ENCODE measurements at regions not wholly inside any gene's neighbourhood (a gene's known extent, or its start where the extent isn't known, plus 50 kb on each side); places are given as distances from the start of the nearest gene placed in this dataset.
"Not testable (repeated sequence)": the region's sequence is repeated elsewhere in the genome, so short reads cannot be mapped to it uniquely, and the experiment has no call there.

DNA sequence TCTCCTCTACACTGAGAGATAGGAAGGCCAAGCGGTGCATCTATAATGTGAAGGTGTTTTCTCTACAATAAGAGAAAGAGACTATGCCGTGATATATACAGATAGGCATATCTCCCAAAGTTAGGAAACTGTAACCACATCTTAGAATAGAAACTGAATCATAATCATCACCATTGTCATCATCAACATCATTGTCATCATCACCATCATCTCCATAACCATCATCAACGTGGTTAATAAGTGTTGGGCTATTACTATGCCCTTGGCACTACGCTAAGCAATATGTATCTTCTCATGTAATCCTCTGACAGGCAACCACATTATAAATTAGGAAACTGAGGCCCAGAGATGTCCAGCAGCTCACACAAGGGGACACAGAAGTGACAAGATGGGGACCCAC, 369.9 kb downstream of the ANAPC1 start:
- not testable (repeated sequence) for DNase-seq (ENCODE audit: low read depth, low spot score); H3K4me3 ChIP-seq (ENCODE audit: insufficient read length, low read depth); H3K4me1 ChIP-seq (ENCODE audit: insufficient read depth, insufficient read length); H3K27me3 ChIP-seq (ENCODE audit: insufficient read depth, insufficient read length); H3K9ac ChIP-seq (ENCODE audit: insufficient read length, low read depth); H3K36me3 ChIP-seq (ENCODE audit: insufficient read depth, insufficient read length, low read length); H3K9me3 ChIP-seq (ENCODE audit: insufficient read depth, low read length)

- not testable (repeated sequence) for H3K27me3 ChIP-seq (ENCODE audit: insufficient read depth, insufficient read length); H3K4me1 ChIP-seq (ENCODE audit: insufficient read depth, insufficient read length); H3K9ac ChIP-seq (ENCODE audit: insufficient read length, low read depth); H3K9me3 ChIP-seq (ENCODE audit: insufficient read depth, low read length); H3K4me3 ChIP-seq (ENCODE audit: insufficient read length, low read depth); DNase-seq (ENCODE audit: low read depth, low spot score); H3K36me3 ChIP-seq (ENCODE audit: insufficient read depth, insufficient read length, low read length)
Measured at GRCh38 chr2:111517050-111517720, 366.8 kb downstream of the ANAPC1 start.

- H3K9ac ChIP-seq (ENCODE audit: insufficient read length, low read depth); H3K4me3 ChIP-seq (ENCODE audit: insufficient read length, low read depth); H3K27me3 ChIP-seq (ENCODE audit: insufficient read depth, insufficient read length); H3K4me1 ChIP-seq (ENCODE audit: insufficient read depth, insufficient read length); H3K9me3 ChIP-seq (ENCODE audit: insufficient read depth, low read length); H3K36me3 ChIP-seq (ENCODE audit: insufficient read depth, insufficient read length, low read length); DNase-seq (ENCODE audit: low read depth, low spot score): not testable (repeated sequence)
Measured at GRCh38 chr2:111517721-111518053, 366.3 kb downstream of the ANAPC1 start.

DNA sequence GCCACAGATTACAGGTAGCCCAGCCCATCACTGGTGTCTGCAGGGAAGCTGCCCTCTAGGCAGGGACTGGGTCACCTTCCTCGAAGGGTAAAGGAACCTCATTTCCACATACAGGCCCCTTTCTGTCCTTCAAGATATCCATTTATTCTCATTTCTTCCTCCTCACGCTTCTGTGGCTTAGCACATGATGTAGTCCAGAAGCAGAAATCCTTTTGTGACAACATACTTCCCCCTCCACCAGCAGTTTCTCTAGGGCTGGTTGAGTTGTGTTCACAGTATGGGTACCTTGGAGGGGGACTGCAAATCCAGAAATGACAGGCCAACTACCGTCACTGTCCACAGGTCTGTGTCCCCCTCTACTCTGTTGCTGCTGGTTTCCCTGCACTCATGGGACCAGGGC, 364.9 kb downstream of the ANAPC1 start:
- Histone ChIP-seq H3K27me3 (ENCODE audit: insufficient read depth, insufficient read length) (no peaks in the 10 kb centered on the region), H3K4me1 (ENCODE audit: insufficient read depth, insufficient read length) (no peaks in the 10 kb centered on the region), H3K36me3 (ENCODE audit: insufficient read depth, insufficient read length, low read length) (no peaks in the 10 kb centered on the region), H3K9ac (ENCODE audit: insufficient read length, low read depth) (no peak overlapping the region), H3K9me3 (ENCODE audit: insufficient read depth, low read length) (no peaks in the 10 kb centered on the region), H3K4me3 (ENCODE audit: insufficient read length, low read depth) (no peak overlapping the region)
- no peak for DNase-seq (ENCODE audit: low read depth, low spot score)
- no peak for TF ChIP-seq ZNF274 (IDR thresholded peaks at IDR 0.05; ENCODE audit: low read depth, low read length)
- TF ChIP-seq YY1 (IDR thresholded peaks at IDR 0.05; ENCODE audit: insufficient read depth, insufficient read length), result no peak
- TF ChIP-seq SUZ12 (IDR thresholded peaks at IDR 0.05; ENCODE audit: extremely low read depth, insufficient read depth, insufficient read length), result no peak

DNA sequence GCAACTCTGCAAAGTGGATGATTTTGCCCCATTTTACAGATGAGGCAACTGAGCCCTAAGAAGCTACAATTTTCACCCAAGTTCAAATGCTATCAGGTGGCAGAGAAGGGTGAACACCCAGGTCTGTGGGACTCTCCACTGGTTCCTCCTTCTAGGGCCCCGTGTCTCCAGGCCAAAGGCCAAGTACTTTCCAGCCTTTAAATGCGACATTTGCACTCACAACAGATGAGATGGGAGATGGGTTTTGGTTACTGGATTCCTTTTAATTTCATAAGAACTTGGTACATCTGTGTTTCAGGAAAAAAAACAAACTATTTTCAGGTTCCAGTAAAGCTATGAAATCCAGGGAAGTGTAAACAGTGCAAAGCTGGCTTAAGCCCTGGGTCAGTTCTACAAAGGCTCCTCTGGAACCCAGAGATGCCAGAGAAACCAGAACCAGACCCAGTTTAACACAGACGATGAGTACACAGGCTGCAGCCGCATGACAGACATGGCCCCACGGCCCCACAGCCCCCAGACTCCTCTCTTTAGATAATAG, 361.7 kb downstream of the ANAPC1 start:
- Histone ChIP-seq H3K9ac (ENCODE audit: insufficient read length, low read depth) (no peak overlapping the region), H3K27me3 (ENCODE audit: insufficient read depth, insufficient read length) (no peaks in the 10 kb centered on the region), H3K9me3 (ENCODE audit: insufficient read depth, low read length) (no peaks in the 10 kb centered on the region), H3K4me3 (ENCODE audit: insufficient read length, low read depth) (no peak overlapping the region), H3K36me3 (ENCODE audit: insufficient read depth, insufficient read length, low read length) (no peaks in the 10 kb centered on the region), H3K4me1 (ENCODE audit: insufficient read depth, insufficient read length) (no peaks in the 10 kb centered on the region)
- TF ChIP-seq SUZ12 (IDR thresholded peaks at IDR 0.05; ENCODE audit: extremely low read depth, insufficient read depth, insufficient read length) (no peak), ZNF274 (IDR thresholded peaks at IDR 0.05; ENCODE audit: low read depth, low read length) (no peak), YY1 (IDR thresholded peaks at IDR 0.05; ENCODE audit: insufficient read depth, insufficient read length) (no peak)
- DNase-seq (ENCODE audit: low read depth, low spot score), result no peak

DNA sequence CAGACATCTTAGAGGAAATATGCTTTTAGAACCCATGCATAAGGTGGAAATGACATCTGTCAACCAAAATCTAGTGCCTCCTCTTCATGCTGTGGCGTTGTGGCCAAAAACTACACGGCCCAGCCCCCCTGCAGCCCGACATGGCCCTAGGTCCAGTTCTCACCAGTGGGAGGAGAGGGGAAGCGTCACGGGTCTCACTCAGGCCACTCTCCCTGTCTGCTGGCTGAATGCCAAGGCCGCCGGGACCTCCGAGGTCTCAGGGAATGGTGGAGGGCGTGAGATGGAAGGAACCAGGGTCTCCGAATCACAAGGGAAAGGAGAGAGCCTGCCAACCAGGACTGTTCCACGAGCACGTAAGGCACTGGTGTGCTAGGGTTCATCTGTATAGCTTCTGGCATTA, 361.0 kb downstream of the ANAPC1 start:
- no peaks in the 10 kb centered on the region for H3K4me1 ChIP-seq (ENCODE audit: insufficient read depth, insufficient read length)
- no peak overlapping the region for H3K4me3 ChIP-seq (ENCODE audit: insufficient read length, low read depth)
- H3K9ac ChIP-seq (ENCODE audit: insufficient read length, low read depth), result no peak overlapping the region
- TF ChIP-seq ZNF274 (IDR thresholded peaks at IDR 0.05; ENCODE audit: low read depth, low read length), result no peak
- no peak for TF ChIP-seq SUZ12 (IDR thresholded peaks at IDR 0.05; ENCODE audit: extremely low read depth, insufficient read depth, insufficient read length)
- no peak for TF ChIP-seq YY1 (IDR thresholded peaks at IDR 0.05; ENCODE audit: insufficient read depth, insufficient read length)
- H3K27me3 ChIP-seq (ENCODE audit: insufficient read depth, insufficient read length), result no peaks in the 10 kb centered on the region
- H3K9me3 ChIP-seq (ENCODE audit: insufficient read depth, low read length), result no peaks in the 10 kb centered on the region
- DNase-seq (ENCODE audit: low read depth, low spot score), result no peak
- no peaks in the 10 kb centered on the region for H3K36me3 ChIP-seq (ENCODE audit: insufficient read depth, insufficient read length, low read length)

GRCh38 chr2:111525026-111525425, 359.0 kb downstream of the ANAPC1 start:
- H3K27me3 ChIP-seq (ENCODE audit: insufficient read depth, insufficient read length); H3K4me3 ChIP-seq (ENCODE audit: insufficient read length, low read depth); H3K9ac ChIP-seq (ENCODE audit: insufficient read length, low read depth); DNase-seq (ENCODE audit: low read depth, low spot score); H3K9me3 ChIP-seq (ENCODE audit: insufficient read depth, low read length); H3K36me3 ChIP-seq (ENCODE audit: insufficient read depth, insufficient read length, low read length); H3K4me1 ChIP-seq (ENCODE audit: insufficient read depth, insufficient read length): not testable (repeated sequence)

DNA sequence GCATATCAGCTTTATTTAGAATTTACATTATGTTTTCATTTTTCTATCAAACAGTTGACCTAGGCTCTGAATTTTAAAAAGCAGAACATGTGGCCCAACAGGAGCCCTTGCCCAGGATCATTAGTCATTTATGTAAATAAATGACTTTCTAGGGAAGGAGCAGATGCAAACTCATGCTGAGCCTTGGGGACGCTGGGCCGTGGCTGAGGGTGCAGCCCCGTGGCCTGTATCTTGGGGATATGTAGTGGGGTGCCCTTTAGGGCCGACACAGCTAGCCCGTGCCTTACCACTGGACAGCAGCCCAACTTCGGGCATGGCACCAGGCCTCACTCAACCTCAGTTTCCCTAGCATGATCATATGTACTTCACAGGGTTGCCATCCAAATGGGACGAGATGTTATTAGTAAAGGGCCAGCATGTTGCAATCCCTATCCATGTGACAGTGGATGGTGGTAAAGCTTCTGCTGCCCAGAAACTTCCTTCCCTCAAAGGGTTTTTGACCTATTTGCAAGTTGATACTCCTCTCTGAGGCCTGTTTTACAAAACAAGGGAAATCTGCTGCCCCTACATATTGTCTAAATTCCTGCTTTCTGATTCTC, 357.9 kb downstream of the ANAPC1 start:
- not testable (repeated sequence) for DNase-seq (ENCODE audit: low read depth, low spot score); H3K9ac ChIP-seq (ENCODE audit: insufficient read length, low read depth); H3K4me3 ChIP-seq (ENCODE audit: insufficient read length, low read depth)

DNA sequence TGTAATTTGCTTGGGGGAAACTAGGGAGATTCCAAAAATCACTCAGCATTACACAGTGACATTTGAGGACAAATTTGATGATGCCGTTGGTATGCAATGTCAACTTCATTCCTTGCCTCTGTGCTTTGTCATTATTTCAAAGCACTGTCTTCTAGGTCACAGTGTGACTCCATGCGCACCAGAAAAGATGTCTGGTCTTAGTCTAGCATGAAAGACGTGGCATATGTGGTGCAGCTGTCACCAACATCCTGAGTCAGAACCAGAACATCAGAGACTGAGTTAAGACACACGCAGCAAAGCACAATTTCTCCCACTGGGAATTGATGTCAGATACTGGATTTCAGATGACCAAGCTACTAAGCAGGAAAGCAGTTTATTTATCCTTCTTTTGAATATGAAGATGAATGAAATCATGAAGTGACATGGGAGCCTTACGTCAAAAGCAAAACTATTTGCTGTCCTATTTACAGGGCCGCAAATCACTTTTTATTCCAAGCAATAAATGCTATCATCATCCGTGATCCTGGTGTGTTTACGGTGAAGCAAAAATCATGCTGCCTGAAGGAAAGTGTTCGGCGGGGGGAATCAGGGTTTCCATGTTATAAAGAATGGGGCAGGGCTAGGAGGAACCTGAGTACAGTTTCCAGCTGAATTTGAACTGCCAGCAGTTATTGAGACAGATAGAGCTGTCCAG, 356.1 kb downstream of the ANAPC1 start:
- not testable (repeated sequence) for H3K9me3 ChIP-seq (ENCODE audit: insufficient read depth, low read length); H3K4me3 ChIP-seq (ENCODE audit: insufficient read length, low read depth); DNase-seq (ENCODE audit: low read depth, low spot score); H3K4me1 ChIP-seq (ENCODE audit: insufficient read depth, insufficient read length); H3K27me3 ChIP-seq (ENCODE audit: insufficient read depth, insufficient read length); H3K36me3 ChIP-seq (ENCODE audit: insufficient read depth, insufficient read length, low read length); H3K9ac ChIP-seq (ENCODE audit: insufficient read length, low read depth)

More for the DNA sequence above, 357.9 kb downstream of the ANAPC1 start:
- not testable (repeated sequence) for H3K27me3 ChIP-seq (ENCODE audit: insufficient read depth, insufficient read length); H3K4me1 ChIP-seq (ENCODE audit: insufficient read depth, insufficient read length); H3K36me3 ChIP-seq (ENCODE audit: insufficient read depth, insufficient read length, low read length); H3K9me3 ChIP-seq (ENCODE audit: insufficient read depth, low read length)

DNA sequence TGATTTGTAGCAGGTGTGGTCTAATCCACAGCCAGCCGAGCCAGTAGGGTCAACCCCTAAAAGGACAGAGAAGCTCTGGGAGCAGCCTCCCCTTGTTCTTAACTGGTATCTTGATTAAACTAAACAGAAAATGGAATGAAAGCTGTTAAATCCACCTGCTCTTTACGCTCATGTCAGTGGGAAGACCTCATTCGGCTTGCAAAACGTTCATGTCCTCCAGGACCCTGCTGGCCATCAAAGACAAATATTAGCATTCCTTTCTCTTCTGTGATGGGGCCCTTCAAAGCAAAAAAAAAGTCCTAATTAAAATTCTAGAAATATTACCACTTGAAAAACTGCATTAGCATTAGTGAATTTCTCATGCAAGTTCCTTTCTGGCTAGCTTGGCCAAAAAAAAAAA, 355.0 kb downstream of the ANAPC1 start:
- H3K4me3 ChIP-seq (ENCODE audit: insufficient read length, low read depth); H3K27me3 ChIP-seq (ENCODE audit: insufficient read depth, insufficient read length); DNase-seq (ENCODE audit: low read depth, low spot score); H3K9me3 ChIP-seq (ENCODE audit: insufficient read depth, low read length); H3K9ac ChIP-seq (ENCODE audit: insufficient read length, low read depth); H3K36me3 ChIP-seq (ENCODE audit: insufficient read depth, insufficient read length, low read length); H3K4me1 ChIP-seq (ENCODE audit: insufficient read depth, insufficient read length): not testable (repeated sequence)

All from NT2/D1 (cell line).